Esophagus squamous epithelium (tissue), 4 donors: ENCODE measurements at regions not wholly inside any gene's neighbourhood (a gene's known extent, or its start where the extent isn't known, plus 50 kb on each side); places are given as distances from the start of the nearest gene placed in this dataset.

Experiments
- CTCF ChIP-seq, 6 experiments: fragments of 450-650 bp in 4 of 6; fragments of 200-600 bp in 2 of 6; sonication (generic) in 2 of 6; IDR thresholded peaks; one replicate each; pipeline ENCODE4 v1.5.1; 2016 to 2019; ENCODE audit warnings: antibody characterized with exemption in 6 of 6, mild to moderate bottlenecking in 4 of 6, moderate library complexity in 4 of 6
- POLR2A ChIP-seq, 4 donors: fragments of 450-650 bp; IDR thresholded peaks; one replicate each; pipeline ENCODE4 v1.6.1; 2017; ENCODE audit warnings: antibody characterized with exemption in 4 of 4, mild to moderate bottlenecking in 4 of 4, moderate library complexity in 3 of 4

GRCh38 chr3:65112751-65113300 lies 425.0 kb upstream of the ADAMTS9 start:
- no peak for TF ChIP-seq POLR2A (IDR thresholded peaks at IDR 0.05)
- no peak for TF ChIP-seq CTCF (IDR thresholded peaks at IDR 0.05)
